CD14-positive monocyte (primary cell): ENCODE measurements at regions not wholly inside any gene's neighbourhood (a gene's known extent, or its start where the extent isn't known, plus 50 kb on each side); places are given as distances from the start of the nearest gene placed in this dataset.

Source experiments
- DNase-seq, 3 donors: peaks; one replicate each; pipeline ENCODE4 v3.0.0-alpha.2; 2011 to 2022
- H2AFZ ChIP-seq: 2 replicates; pipeline ENCODE4 v1.6.0; 2012; ENCODE audit warnings: mild to moderate bottlenecking, low read depth, low read length, inconsistent platforms; ENCODE audit not compliant: insufficient read depth, poor library complexity, severe bottlenecking
- H3K27ac ChIP-seq, 2 donors: 1 replicate in 1 of 2; 2 replicates in 1 of 2; pipeline ENCODE4 v1.5.1; 2012 to 2013; ENCODE audit warnings: low read length in 2 of 2, control low read depth in 1 of 2, inconsistent platforms in 1 of 2, low read depth in 1 of 2, mild to moderate bottlenecking in 1 of 2
- H3K27me3 ChIP-seq, 2 donors: one replicate each; pipeline versions ENCODE4 v1.6.0 to v1.6.1; 2011 to 2013; ENCODE audit warnings: low read length in 2 of 2; ENCODE audit not compliant: control insufficient read depth in 2 of 2, insufficient read depth in 2 of 2
- H3K36me3 ChIP-seq, 2 donors: replicated peaks in 1 of 2; 1 replicate in 1 of 2; 2 replicates in 1 of 2; pipeline versions ENCODE4 v1.5.1 to v1.6.1; 2012 to 2013; ENCODE audit warnings: low read length in 2 of 2, control low read depth in 1 of 2, inconsistent platforms in 1 of 2, mild to moderate bottlenecking in 1 of 2; ENCODE audit not compliant: insufficient read depth in 2 of 2, control insufficient read depth in 1 of 2
- H3K4me1 ChIP-seq, 2 donors: 1 replicate in 1 of 2; 2 replicates in 1 of 2; pipeline versions ENCODE4 v1.5.1 to v1.6.1; 2012 to 2013; ENCODE audit warnings: low read length in 2 of 2, control low read depth in 1 of 2, inconsistent platforms in 1 of 2, mild to moderate bottlenecking in 1 of 2, moderate library complexity in 1 of 2; ENCODE audit not compliant: insufficient read depth in 2 of 2, control insufficient read depth in 1 of 2
- H3K4me2 ChIP-seq: replicated peaks from 2 replicates; pipeline ENCODE3; 2012; ENCODE audit warnings: low read length, moderate library complexity, mild to moderate bottlenecking; ENCODE audit not compliant: poor library complexity, severe bottlenecking; ENCODE audit errors: extremely low read depth
- H3K4me3 ChIP-seq, 3 experiments: fragments of 200-600 bp in 1 of 3; sonication (generic) in 1 of 3; replicated peaks in 1 of 3; 1 replicate in 2 of 3; 2 replicates in 1 of 3; pipeline ENCODE4 v1.5.1; 2011 to 2013; ENCODE audit warnings: low read length in 3 of 3, mild to moderate bottlenecking in 3 of 3, control low read depth in 2 of 3, low read depth in 2 of 3, inconsistent platforms in 1 of 3, moderate library complexity in 1 of 3
- H3K79me2 ChIP-seq: 2 replicates; pipeline ENCODE4 v1.6.0; 2012; ENCODE audit warnings: mild to moderate bottlenecking, control low read depth, inconsistent platforms, low read length, moderate library complexity; ENCODE audit not compliant: insufficient read depth
- H3K9ac ChIP-seq: 2 replicates; pipeline ENCODE4 v1.6.0; 2017; ENCODE audit warnings: low read length, mild to moderate bottlenecking; ENCODE audit not compliant: insufficient read depth, poor library complexity, severe bottlenecking
- H3K9me3 ChIP-seq, 2 donors: replicated peaks in 1 of 2; 1 replicate in 1 of 2; 2 replicates in 1 of 2; pipeline versions ENCODE4 v1.5.1 to v1.6.1; 2012 to 2013; ENCODE audit warnings: low read length in 2 of 2, control low read depth in 1 of 2; ENCODE audit not compliant: control insufficient read depth in 1 of 2, insufficient read depth in 1 of 2
- H4K20me1 ChIP-seq: 2 replicates; pipeline ENCODE4 v1.6.0; 2012; ENCODE audit warnings: mild to moderate bottlenecking, low read length, control low read depth, moderate library complexity; ENCODE audit not compliant: insufficient read depth
- H3K27ac Mint-ChIP-seq, 7 donors: one replicate each; pipeline ENCODE4 v1.8.0; 2020; ENCODE audit warnings: mild to moderate bottlenecking in 7 of 7, mixed read lengths in 7 of 7, moderate library complexity in 6 of 7, inconsistent platforms in 2 of 7
- H3K27me3 Mint-ChIP-seq, 3 donors: one replicate each; pipeline ENCODE4 v1.8.0; 2021 to 2022; ENCODE audit warnings: low read depth in 3 of 3, mild to moderate bottlenecking in 3 of 3, mixed read lengths in 3 of 3, moderate library complexity in 3 of 3, inconsistent platforms in 1 of 3
- H3K36me3 Mint-ChIP-seq, 2 donors: one replicate each; pipeline ENCODE4 v1.8.0; 2020; ENCODE audit warnings: mixed read lengths in 2 of 2, inconsistent platforms in 1 of 2, mild to moderate bottlenecking in 1 of 2
- H3K4me1 Mint-ChIP-seq: one replicate; pipeline ENCODE4 v1.8.0; 2020; ENCODE audit warnings: mild to moderate bottlenecking, mixed read lengths
- H3K4me3 Mint-ChIP-seq, 2 donors: one replicate each; pipeline ENCODE4 v1.8.0; 2020; ENCODE audit warnings: mild to moderate bottlenecking in 2 of 2, mixed read lengths in 2 of 2, moderate library complexity in 1 of 2
- H3K9me3 Mint-ChIP-seq, 7 donors: one replicate each; pipeline ENCODE4 v1.8.0; 2020 to 2022; ENCODE audit warnings: mixed read lengths in 7 of 7, mild to moderate bottlenecking in 6 of 7, moderate library complexity in 6 of 7, inconsistent platforms in 2 of 7
- CTCF ChIP-seq: fragments of 200-600 bp; IDR thresholded peaks from one replicate; pipeline ENCODE4 v1.8.0; 2022; ENCODE audit warnings: antibody characterized with exemption, mild to moderate bottlenecking
- WGBS: methylation state at CpG from one replicate; pipeline ENCODE4 v1.1.5; 2013; ENCODE audit warnings: missing lambda C conversion rate; ENCODE audit not compliant: insufficient coverage; 5-methylcytosine and 5-hydroxymethylcytosine counted together
- intact Hi-C, 2 donors: fragments of 100-400 bp; cut with micrococcal nuclease; formaldehyde crosslinking; loops; one replicate each; pipeline versions ENCODE4 v1.15.0 to v1.15.1; 2023

GRCh38 chr1:94329276-94329675 lies 88.9 kb upstream of the ABCD3 start:
- Histone ChIP-seq H3K9me3 (no peaks in the 10 kb centered on the region), H3K36me3 (no peaks in the 10 kb centered on the region), H3K79me2 (no peaks in the 10 kb centered on the region), H3K9ac (no peak overlapping the region), H3K27ac (no peak overlapping the region), H3K4me1 (peaks cover 5 to 11% of the 10 kb centered on the region in 2 donors), H4K20me1 (no peaks in the 10 kb centered on the region), H3K4me3 (no peak overlapping the region), H3K27me3 (peaks cover 27% of the 10 kb centered on the region in 2 donors), H3K4me2 (no peak overlapping the region), H2AFZ (no peak overlapping the region)
- intact Hi-C loops = no loop called here
- Mint-ChIP-seq H3K4me1 (peaks cover 15% of the 10 kb centered on the region), H3K27ac (no peak overlapping the region), H3K9me3 (peaks cover 0 to 3% (median 0%) of the 10 kb centered on the region in 7 donors), H3K27me3 (peaks cover 36 to 56% (median 41%) of the 10 kb centered on the region in 3 donors), H3K36me3 (peaks cover 0 to 5% of the 10 kb centered on the region in 2 donors), H3K4me3 (no peak overlapping the region)
- WGBS = 100% methylated on average over 1 of the region's 4 CpGs
- DNase-seq = no peak
- no peak for TF ChIP-seq CTCF

GRCh38 chr1:94327001-94327690 lies 89.8 kb upstream of the ARHGAP29 start:
- H3K79me2 ChIP-seq = no peaks in the 10 kb centered on the region
- 13% methylated on average over 14 of the region's 18 CpGs for WGBS
- peak overlapping the region; percentile 14 for H3K4me2 ChIP-seq

More at GRCh38 chr1:94327001-94327690, 89.8 kb upstream of the ARHGAP29 start:
- peaks cover 33 to 52% (median 34%) of the 10 kb centered on the region in 3 donors for H3K27me3 Mint-ChIP-seq
- H3K9me3 Mint-ChIP-seq = peaks cover 0 to 3% (median 0%) of the 10 kb centered on the region in 7 donors
- DNase-seq = no peak
- Histone ChIP-seq H3K9me3 (no peaks in the 10 kb centered on the region), H3K36me3 (no peaks in the 10 kb centered on the region), H3K4me1 (peaks cover 5 to 11% of the 10 kb centered on the region in 2 donors), H4K20me1 (no peaks in the 10 kb centered on the region), H3K27ac (no peak overlapping the region), H2AFZ (peak overlapping the region; percentile 32), H3K4me3 (no peak overlapping the region), H3K27me3 (peaks cover 27% of the 10 kb centered on the region in 2 donors), H3K9ac (no peak overlapping the region)
- peaks cover 0 to 5% of the 10 kb centered on the region in 2 donors for H3K36me3 Mint-ChIP-seq
- TF ChIP-seq CTCF = no peak
- peaks cover 21% of the 10 kb centered on the region for H3K4me1 Mint-ChIP-seq
- intact Hi-C loops = no loop called here
- H3K27ac Mint-ChIP-seq = peak overlapping the region in 1 of 7 donors; percentile 58
- H3K4me3 Mint-ChIP-seq = peak overlapping the region; percentile 3 to 46
